Activated naive CD4-positive, alpha-beta T cell treated with anti-CD3 and anti-CD28 coated beads for 36 hours (primary cell): ENCODE measurements at regions not wholly inside any gene's neighbourhood (a gene's known extent, or its start where the extent isn't known, plus 50 kb on each side); places are given as distances from the start of the nearest gene placed in this dataset.

ENCODE experiments used
- CTCF ChIA-PET: fragments of 350-600 bp; sonication (Branson Sonifier 250); formaldehyde crosslinking; loops from one replicate; lab custom pipeline; 2021; ENCODE audit warnings: antibody characterized with exemption; lab: Charles Lee
- DNase-seq: peaks from one replicate; pipeline ENCODE4 v3.0.0-alpha.2; 2020
- H3K27ac Mint-ChIP-seq: one replicate; pipeline ENCODE4 v1.8.0; 2021; ENCODE audit warnings: mild to moderate bottlenecking, mixed read lengths
- H3K27me3 Mint-ChIP-seq: one replicate; pipeline ENCODE4 v1.8.0; 2021; ENCODE audit warnings: low read depth, mixed read lengths
- H3K36me3 Mint-ChIP-seq: one replicate; pipeline ENCODE4 v1.8.0; 2021; ENCODE audit warnings: low read depth, mixed read lengths
- H3K4me1 Mint-ChIP-seq: one replicate; pipeline ENCODE4 v1.8.0; 2021; ENCODE audit warnings: low read depth, mixed read lengths
- H3K4me3 Mint-ChIP-seq: one replicate; pipeline ENCODE4 v1.8.0; 2021; ENCODE audit warnings: mild to moderate bottlenecking, moderate library complexity, mixed read lengths
- H3K9me3 Mint-ChIP-seq: one replicate; pipeline ENCODE4 v1.8.0; 2021; ENCODE audit warnings: mixed read lengths
- intact Hi-C: fragments of 100-400 bp; cut with micrococcal nuclease; formaldehyde crosslinking; loops from one replicate; pipeline ENCODE4 v1.15.1; 2023

- H3K27ac Mint-ChIP-seq = no peak overlapping the region
- H3K4me1 Mint-ChIP-seq = no peaks in the 10 kb centered on the region
- CTCF ChIA-PET = no interaction called here
- H3K27me3 Mint-ChIP-seq = no peaks in the 10 kb centered on the region
- H3K4me3 Mint-ChIP-seq = no peak overlapping the region
- no peaks in the 10 kb centered on the region for H3K36me3 Mint-ChIP-seq
- intact Hi-C loops = no loop called here
- peaks cover 4% of the 10 kb centered on the region for H3K9me3 Mint-ChIP-seq
- no peak for DNase-seq
These were observed 91.3 kb upstream of the SLC35B3 start for GRCh38 chr6:8526624-8527023.

- Mint-ChIP-seq H3K4me3 (no peak overlapping the region), H3K9me3 (peaks cover 5% of the 10 kb centered on the region), H3K27ac (no peak overlapping the region), H3K36me3 (no peaks in the 10 kb centered on the region), H3K27me3 (no peaks in the 10 kb centered on the region), H3K4me1 (no peaks in the 10 kb centered on the region)
- CTCF ChIA-PET = interaction anchor here (0.5 kb wide), 1 partner anchor 421 kb away, joined by 4 read pairs; no protein-coding TSS in a partner anchor
- DNase-seq = no peak
- intact Hi-C loops = no loop called here
These were observed 90.0 kb upstream of the SLC35B3 start for GRCh38 chr6:8525370-8525769.

GRCh38 chr6:8513174-8513573, 77.8 kb upstream of the SLC35B3 start:
- intact Hi-C loops = no loop called here
- Mint-ChIP-seq H3K36me3 (peaks cover 2% of the 10 kb centered on the region), H3K27ac (no peak overlapping the region), H3K27me3 (peaks cover 7% of the 10 kb centered on the region), H3K9me3 (no peaks in the 10 kb centered on the region), H3K4me3 (no peak overlapping the region), H3K4me1 (no peaks in the 10 kb centered on the region)
- DNase-seq = no peak
- CTCF ChIA-PET = interaction anchor here (0.6 kb wide), 1 partner anchor 50 kb away, joined by 3 read pairs; no protein-coding TSS in a partner anchor

- Mint-ChIP-seq H3K4me1 (no peaks in the 10 kb centered on the region), H3K36me3 (no peaks in the 10 kb centered on the region), H3K9me3 (peaks cover 2% of the 10 kb centered on the region), H3K4me3 (no peak overlapping the region), H3K27ac (no peak overlapping the region), H3K27me3 (no peaks in the 10 kb centered on the region)
- intact Hi-C loops = no loop called here
- CTCF ChIA-PET = no interaction called here
- no peak for DNase-seq
These were observed 71.9 kb upstream of the SLC35B3 start for GRCh38 chr6:8507286-8507685.

GRCh38 chr6:8506126-8506525, 70.8 kb upstream of the SLC35B3 start:
- H3K27ac Mint-ChIP-seq = no peak overlapping the region
- peaks cover 2% of the 10 kb centered on the region for H3K9me3 Mint-ChIP-seq
- no peaks in the 10 kb centered on the region for H3K4me1 Mint-ChIP-seq
- CTCF ChIA-PET = no interaction called here
- H3K36me3 Mint-ChIP-seq = no peaks in the 10 kb centered on the region
- intact Hi-C loops = no loop called here
- no peak for DNase-seq
- no peak overlapping the region for H3K4me3 Mint-ChIP-seq
- no peaks in the 10 kb centered on the region for H3K27me3 Mint-ChIP-seq

- CTCF ChIA-PET = no interaction called here
- intact Hi-C loops = no loop called here
These were observed 64.2 kb upstream of the SLC35B3 start for GRCh38 chr6:8499540-8499939.

GRCh38 chr6:8494730-8495129, 59.4 kb upstream of the SLC35B3 start:
- no peak overlapping the region for H3K4me3 Mint-ChIP-seq
- intact Hi-C loops = no loop called here
- no peak for DNase-seq
- H3K9me3 Mint-ChIP-seq = no peaks in the 10 kb centered on the region
- no peaks in the 10 kb centered on the region for H3K4me1 Mint-ChIP-seq
- no peaks in the 10 kb centered on the region for H3K36me3 Mint-ChIP-seq
- no peaks in the 10 kb centered on the region for H3K27me3 Mint-ChIP-seq
- no peak overlapping the region for H3K27ac Mint-ChIP-seq
- CTCF ChIA-PET = no interaction called here

More at GRCh38 chr6:8499540-8499939, 64.2 kb upstream of the SLC35B3 start:
- H3K4me3 Mint-ChIP-seq = no peak overlapping the region
- no peak for DNase-seq
- H3K36me3 Mint-ChIP-seq = no peaks in the 10 kb centered on the region
- no peaks in the 10 kb centered on the region for H3K9me3 Mint-ChIP-seq
- H3K27ac Mint-ChIP-seq = no peak overlapping the region
- no peaks in the 10 kb centered on the region for H3K27me3 Mint-ChIP-seq
- no peaks in the 10 kb centered on the region for H3K4me1 Mint-ChIP-seq

GRCh38 chr6:8492536-8493133, 57.3 kb upstream of the SLC35B3 start:
- Mint-ChIP-seq H3K27ac (no peak overlapping the region), H3K36me3 (no peaks in the 10 kb centered on the region), H3K4me3 (no peak overlapping the region), H3K4me1 (no peaks in the 10 kb centered on the region), H3K27me3 (no peaks in the 10 kb centered on the region), H3K9me3 (no peaks in the 10 kb centered on the region)
- CTCF ChIA-PET = no interaction called here
- intact Hi-C loops = no loop called here
- no peak for DNase-seq
